ENCODE measurements at regions not wholly inside any gene's neighbourhood (a gene's known extent, or its start where the extent isn't known, plus 50 kb on each side); places are given as distances from the start of the nearest gene placed in this dataset.

- no peaks in the 10 kb centered on the region for H3K9me3 ChIP-seq (ENCODE audit: insufficient read depth, low read depth, low read length)
- H3K4me1 ChIP-seq (ENCODE audit: insufficient read depth, low read length, poor library complexity, severe bottlenecking): no peaks in the 10 kb centered on the region
- no peak overlapping the region for H3K4me3 ChIP-seq (ENCODE audit: low read length, poor library complexity, severe bottlenecking)
- H3F3A ChIP-seq (ENCODE audit: low read depth): no peaks in the 10 kb centered on the region
- H3K36me3 ChIP-seq (ENCODE audit: insufficient read depth, low read length): no peaks in the 10 kb centered on the region
- no peak overlapping the region for H3K4me2 ChIP-seq (ENCODE audit: low read depth, low read length, poor library complexity, severe bottlenecking)
- H3K9me2 ChIP-seq (replicated peaks; ENCODE audit: low read depth, low read length): no peaks in the 10 kb centered on the region
- H3K27me3 ChIP-seq (ENCODE audit: insufficient read depth, low read length, poor library complexity, severe bottlenecking): no peaks in the 10 kb centered on the region
- TF ChIP-seq EZH2phosphoT487 (IDR thresholded peaks at IDR 0.05; ENCODE audit: borderline replicate concordance) (no peak), CTCF (conservative IDR thresholded peaks at IDR 0.05; ENCODE audit: low read length) (no peak)
- no peaks in the 10 kb centered on the region for H4K20me1 ChIP-seq (ENCODE audit: insufficient read depth, low read length, poor library complexity, severe bottlenecking)
- H2AFZ ChIP-seq (ENCODE audit: low read length): no peak overlapping the region
- no peaks in the 10 kb centered on the region for H3K79me2 ChIP-seq (ENCODE audit: insufficient read depth, low read length)
- H3K9ac ChIP-seq (ENCODE audit: low read depth, low read length, poor library complexity, severe bottlenecking): no peak overlapping the region
These were observed 94.6 kb downstream of the EN1 start for GRCh38 chr2:118752762-118753429.

- Histone ChIP-seq H3F3A (ENCODE audit: low read depth) (no peaks in the 10 kb centered on the region), H3K4me3 (ENCODE audit: low read length, poor library complexity, severe bottlenecking) (no peak overlapping the region), H3K4me2 (ENCODE audit: low read depth, low read length, poor library complexity, severe bottlenecking) (no peak overlapping the region), H3K9me3 (ENCODE audit: insufficient read depth, low read depth, low read length) (no peaks in the 10 kb centered on the region), H2AFZ (ENCODE audit: low read length) (no peak overlapping the region), H3K27me3 (ENCODE audit: insufficient read depth, low read length, poor library complexity, severe bottlenecking) (no peaks in the 10 kb centered on the region), H3K9ac (ENCODE audit: low read depth, low read length, poor library complexity, severe bottlenecking) (no peak overlapping the region), H4K20me1 (ENCODE audit: insufficient read depth, low read length, poor library complexity, severe bottlenecking) (no peaks in the 10 kb centered on the region), H3K9me2 (replicated peaks; ENCODE audit: low read depth, low read length) (no peaks in the 10 kb centered on the region), H3K4me1 (ENCODE audit: insufficient read depth, low read length, poor library complexity, severe bottlenecking) (no peaks in the 10 kb centered on the region), H3K79me2 (ENCODE audit: insufficient read depth, low read length) (no peaks in the 10 kb centered on the region), H3K36me3 (ENCODE audit: insufficient read depth, low read length) (no peaks in the 10 kb centered on the region)
- TF ChIP-seq EZH2phosphoT487 (IDR thresholded peaks at IDR 0.05; ENCODE audit: borderline replicate concordance): no peak
- TF ChIP-seq CTCF (conservative IDR thresholded peaks at IDR 0.05; ENCODE audit: low read length): no peak
These were observed 96.4 kb downstream of the EN1 start for GRCh38 chr2:118750959-118751565.

GRCh38 chr2:118748245-118748885, 99.1 kb downstream of the EN1 start:
- Histone ChIP-seq H3K4me1 (ENCODE audit: insufficient read depth, low read length, poor library complexity, severe bottlenecking) (no peaks in the 10 kb centered on the region), H4K20me1 (ENCODE audit: insufficient read depth, low read length, poor library complexity, severe bottlenecking) (no peaks in the 10 kb centered on the region), H3K27me3 (ENCODE audit: insufficient read depth, low read length, poor library complexity, severe bottlenecking) (no peaks in the 10 kb centered on the region), H3K9me2 (replicated peaks; ENCODE audit: low read depth, low read length) (no peaks in the 10 kb centered on the region), H3K79me2 (ENCODE audit: insufficient read depth, low read length) (no peaks in the 10 kb centered on the region), H3K9me3 (ENCODE audit: insufficient read depth, low read depth, low read length) (peaks cover 5% of the 10 kb centered on the region; the same call in 1 of the 2 replicates), H3F3A (ENCODE audit: low read depth) (no peaks in the 10 kb centered on the region), H3K36me3 (ENCODE audit: insufficient read depth, low read length) (no peaks in the 10 kb centered on the region), H3K4me2 (ENCODE audit: low read depth, low read length, poor library complexity, severe bottlenecking) (no peak overlapping the region), H2AFZ (ENCODE audit: low read length) (no peak overlapping the region), H3K4me3 (ENCODE audit: low read length, poor library complexity, severe bottlenecking) (no peak overlapping the region), H3K9ac (ENCODE audit: low read depth, low read length, poor library complexity, severe bottlenecking) (no peak overlapping the region)
- no peak for TF ChIP-seq CTCF (conservative IDR thresholded peaks at IDR 0.05; ENCODE audit: low read length)
- no peak for TF ChIP-seq EZH2phosphoT487 (IDR thresholded peaks at IDR 0.05; ENCODE audit: borderline replicate concordance)
